Esophagus squamous epithelium (tissue), 5 donors: ENCODE measurements at regions not wholly inside any gene's neighbourhood (a gene's known extent, or its start where the extent isn't known, plus 50 kb on each side); places are given as distances from the start of the nearest gene placed in this dataset.

Experiments
- DNase-seq: peaks from one replicate; lab custom pipeline; 2025; lab: John Stamatoyannopoulos, UW
- H3K27ac ChIP-seq, 4 donors: fragments of 200-600 bp; sonication (generic); one replicate each; pipeline ENCODE4 v1.5.1; 2016 to 2019; ENCODE audit warnings: mild to moderate bottlenecking in 1 of 4
- H3K27me3 ChIP-seq, 4 donors: fragments of 200-600 bp; sonication (generic); 1 replicate in 3 of 4; 2 replicates in 1 of 4; pipeline versions ENCODE4 v1.5.1 to v1.6.0; 2017 to 2021; ENCODE audit warnings: antibody characterized with exemption in 1 of 4
- H3K36me3 ChIP-seq, 3 donors: fragments of 200-600 bp; sonication (generic); one replicate each; pipeline ENCODE4 v1.5.1; 2016 to 2019
- H3K4me1 ChIP-seq, 3 donors: fragments of 200-600 bp; sonication (generic); one replicate each; pipeline ENCODE4 v1.5.1; 2017 to 2019
- H3K4me3 ChIP-seq, 4 donors: fragments of 200-600 bp; sonication (generic); 1 replicate in 3 of 4; 2 replicates in 1 of 4; pipeline ENCODE4 v1.5.1; 2016 to 2019; ENCODE audit warnings: mild to moderate bottlenecking in 2 of 4, moderate library complexity in 1 of 4
- H3K9me3 ChIP-seq, 3 donors: fragments of 200-600 bp; sonication (generic); one replicate each; pipeline ENCODE4 v1.5.1; 2016 to 2019
- POLR2A ChIP-seq, 4 donors: fragments of 450-650 bp; IDR thresholded peaks; one replicate each; pipeline ENCODE4 v1.6.1; 2017; ENCODE audit warnings: antibody characterized with exemption in 4 of 4, mild to moderate bottlenecking in 4 of 4, moderate library complexity in 3 of 4
- WGBS, 2 donors: methylation state at CpG; one replicate each; pipeline ENCODE4 v1.1.5; 2018; 5-methylcytosine and 5-hydroxymethylcytosine counted together
- intact Hi-C: fragments of 100-400 bp; cut with DNase I; formaldehyde crosslinking; loops from one replicate; pipeline ENCODE4 v1.15.0; 2022
- TF ChIP-seq, protein P1 (sequence below), 6 experiments: fragments of 450-650 bp in 4 of 6; fragments of 200-600 bp in 2 of 6; sonication (generic) in 2 of 6; IDR thresholded peaks; one replicate each; pipeline ENCODE4 v1.5.1; 2016 to 2019; ENCODE audit warnings: antibody characterized with exemption in 6 of 6, mild to moderate bottlenecking in 4 of 6, moderate library complexity in 4 of 6
- donor health status: DM: yes; HTN: yes; CAD: no.

DNA sequence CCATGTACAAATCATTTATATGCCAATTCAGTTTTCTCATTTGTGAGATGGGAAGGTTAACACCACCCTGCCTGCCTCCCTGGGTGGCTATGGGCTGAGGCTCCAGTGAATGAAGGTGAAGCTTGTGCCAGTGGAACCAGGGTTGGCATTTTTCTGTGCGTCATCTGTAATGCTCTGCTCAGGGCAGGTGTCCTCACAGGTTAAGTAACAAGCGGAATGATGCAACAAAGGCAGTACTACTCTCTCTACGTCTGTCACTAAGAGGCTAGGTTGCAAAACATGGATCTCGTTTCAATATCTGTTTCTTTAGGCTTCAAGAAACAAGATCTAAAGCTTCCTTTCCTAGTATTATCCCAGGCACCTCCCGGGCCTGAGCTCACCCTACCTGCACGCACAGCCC, 67.0 kb upstream of the ZNF648 start:
- DNase-seq: no peak
- 69 to 81% methylated on average over 6 of the region's 6 CpGs for WGBS, 2 donors
- Histone ChIP-seq H3K9me3 (no peaks in the 10 kb centered on the region), H3K4me3 (no peak overlapping the region), H3K27ac (no peak overlapping the region), H3K27me3 (no peaks in the 10 kb centered on the region), H3K4me1 (peaks cover 0 to 16% (median 12%) of the 10 kb centered on the region in 3 donors), H3K36me3 (no peaks in the 10 kb centered on the region)
- intact Hi-C loops: no loop called here
- no peak for TF ChIP-seq POLR2A (IDR thresholded peaks at IDR 0.05)
- TF ChIP-seq, protein P1, sequence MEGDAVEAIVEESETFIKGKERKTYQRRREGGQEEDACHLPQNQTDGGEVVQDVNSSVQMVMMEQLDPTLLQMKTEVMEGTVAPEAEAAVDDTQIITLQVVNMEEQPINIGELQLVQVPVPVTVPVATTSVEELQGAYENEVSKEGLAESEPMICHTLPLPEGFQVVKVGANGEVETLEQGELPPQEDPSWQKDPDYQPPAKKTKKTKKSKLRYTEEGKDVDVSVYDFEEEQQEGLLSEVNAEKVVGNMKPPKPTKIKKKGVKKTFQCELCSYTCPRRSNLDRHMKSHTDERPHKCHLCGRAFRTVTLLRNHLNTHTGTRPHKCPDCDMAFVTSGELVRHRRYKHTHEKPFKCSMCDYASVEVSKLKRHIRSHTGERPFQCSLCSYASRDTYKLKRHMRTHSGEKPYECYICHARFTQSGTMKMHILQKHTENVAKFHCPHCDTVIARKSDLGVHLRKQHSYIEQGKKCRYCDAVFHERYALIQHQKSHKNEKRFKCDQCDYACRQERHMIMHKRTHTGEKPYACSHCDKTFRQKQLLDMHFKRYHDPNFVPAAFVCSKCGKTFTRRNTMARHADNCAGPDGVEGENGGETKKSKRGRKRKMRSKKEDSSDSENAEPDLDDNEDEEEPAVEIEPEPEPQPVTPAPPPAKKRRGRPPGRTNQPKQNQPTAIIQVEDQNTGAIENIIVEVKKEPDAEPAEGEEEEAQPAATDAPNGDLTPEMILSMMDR (IDR thresholded peaks at IDR 0.05): no peak

GRCh38 chr1:182127656-182128055, 66.1 kb upstream of the ZNF648 start:
- H3K9me3 ChIP-seq: no peaks in the 10 kb centered on the region
- 64 to 84% methylated on average over 3 of the region's 3 CpGs for WGBS, 2 donors
- no peaks in the 10 kb centered on the region for H3K36me3 ChIP-seq
- intact Hi-C loops: no loop called here
- H3K27ac ChIP-seq: no peak overlapping the region
- DNase-seq: no peak
- H3K27me3 ChIP-seq: no peaks in the 10 kb centered on the region
- H3K4me3 ChIP-seq: no peak overlapping the region
- peaks cover under 1 to 16% (median 12%) of the 10 kb centered on the region in 3 donors for H3K4me1 ChIP-seq
- TF ChIP-seq, protein P1 (IDR thresholded peaks at IDR 0.05): no peak
- TF ChIP-seq POLR2A (IDR thresholded peaks at IDR 0.05): no peak

DNA sequence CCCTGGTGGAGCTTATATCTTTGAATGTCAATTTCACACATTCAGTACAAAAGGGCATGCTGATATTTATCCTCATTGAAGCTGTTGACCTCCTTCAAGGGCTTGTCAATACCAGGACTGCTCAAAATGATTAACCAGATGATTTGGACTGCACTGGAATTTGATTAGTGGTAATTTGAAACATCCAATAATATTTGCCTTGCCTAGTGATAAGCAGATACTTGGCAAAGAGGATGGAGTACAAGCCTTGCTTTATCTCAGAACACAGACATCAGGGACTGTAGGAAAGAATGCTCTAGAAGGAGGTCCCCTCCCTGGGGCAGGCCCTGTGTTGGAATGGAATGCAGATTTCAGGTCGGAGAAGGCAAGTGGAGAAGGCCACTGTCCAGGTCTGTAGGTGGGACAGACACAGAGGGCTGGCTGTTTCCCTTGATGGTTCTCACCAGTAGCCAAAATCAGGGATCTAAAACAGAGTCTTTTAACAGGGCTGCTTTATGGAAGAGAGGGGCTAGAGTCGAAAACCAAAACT, 64.8 kb upstream of the ZNF648 start:
- WGBS, 2 donors: 81 to 83% methylated on average over 2 of the region's 2 CpGs
- intact Hi-C loops: no loop called here
- TF ChIP-seq, protein P1 (IDR thresholded peaks at IDR 0.05): no peak
- no peak overlapping the region for H3K4me3 ChIP-seq
- H3K4me1 ChIP-seq: peaks cover 11 to 30% (median 20%) of the 10 kb centered on the region in 3 donors
- no peak overlapping the region for H3K27ac ChIP-seq
- no peak for DNase-seq
- no peaks in the 10 kb centered on the region for H3K9me3 ChIP-seq
- no peaks in the 10 kb centered on the region for H3K36me3 ChIP-seq
- no peaks in the 10 kb centered on the region for H3K27me3 ChIP-seq

DNA sequence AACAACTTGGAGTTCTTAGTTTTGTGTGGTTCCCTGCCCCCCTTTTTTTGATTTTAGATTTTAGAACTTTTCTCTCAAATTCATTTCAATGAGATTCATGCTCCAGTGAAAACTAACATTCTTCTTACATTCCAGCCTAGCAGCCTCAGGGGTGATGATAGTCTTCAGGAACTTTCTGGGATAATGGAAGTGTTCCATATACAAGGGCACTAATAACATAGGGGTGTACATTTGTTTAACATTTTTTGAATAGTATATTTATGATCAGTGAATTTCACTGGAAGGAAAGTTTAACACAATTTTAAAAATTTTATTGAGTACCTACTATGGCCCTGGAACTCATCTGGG, 61.4 kb upstream of the ZNF648 start:
- Histone ChIP-seq H3K4me1 (peaks cover 18 to 30% (median 22%) of the 10 kb centered on the region in 3 donors), H3K27me3 (no peaks in the 10 kb centered on the region), H3K27ac (no peak overlapping the region), H3K4me3 (no peak overlapping the region), H3K9me3 (no peaks in the 10 kb centered on the region), H3K36me3 (no peaks in the 10 kb centered on the region)
- no peak for DNase-seq
- no peak for TF ChIP-seq POLR2A (IDR thresholded peaks at IDR 0.05)
- TF ChIP-seq, protein P1 (IDR thresholded peaks at IDR 0.05): no peak
- intact Hi-C loops: no loop called here

GRCh38 chr1:182122256-182122912, 60.9 kb upstream of the ZNF648 start:
- no peak for DNase-seq
- Histone ChIP-seq H3K36me3 (no peaks in the 10 kb centered on the region), H3K27ac (peak overlapping the region in 3 of 4 donors; percentile 39 to 73 (median 45)), H3K27me3 (no peaks in the 10 kb centered on the region), H3K4me1 (peaks cover 18 to 30% (median 22%) of the 10 kb centered on the region in 3 donors), H3K4me3 (no peak overlapping the region), H3K9me3 (no peaks in the 10 kb centered on the region)
- no peak for TF ChIP-seq POLR2A (IDR thresholded peaks at IDR 0.05)
- TF ChIP-seq, protein P1 (IDR thresholded peaks at IDR 0.05): no peak
- intact Hi-C loops: no loop called here
- 78 to 88% methylated on average over 1 of the region's 1 CpG for WGBS, 2 donors
